ENCODE measurements at regions not wholly inside any gene's neighbourhood (a gene's known extent, or its start where the extent isn't known, plus 50 kb on each side); places are given as distances from the start of the nearest gene placed in this dataset.
A peak's percentile ranks its signal among the peaks of the same experiment; 100 is the strongest.

DNA sequence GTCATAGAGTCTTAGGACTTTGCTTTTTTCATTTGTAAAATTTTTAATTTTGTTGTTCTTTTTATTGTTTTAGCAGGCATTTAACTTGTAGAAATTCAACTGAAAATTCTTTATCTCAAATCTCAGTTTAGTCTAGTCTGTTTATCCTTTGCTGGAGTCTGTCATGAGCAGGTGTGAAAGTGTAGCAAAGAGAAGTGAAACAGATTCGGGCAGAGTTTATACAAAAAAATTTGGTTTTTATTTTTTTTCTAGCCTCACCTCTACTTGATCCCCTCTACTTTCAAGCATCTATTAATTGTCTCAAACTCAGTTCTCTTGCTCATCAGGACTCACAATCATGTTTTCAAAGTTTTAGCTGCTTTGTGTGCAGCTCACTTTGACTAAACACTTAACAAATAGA, 655.2 kb downstream of the HDGFL1 start:
- no TSS peak for BruUV-seq (replicated peaks)
- Histone ChIP-seq H3K36me3 (ENCODE audit: low read depth) (no peaks in the 10 kb centered on the region), H3K4me2 (no peak overlapping the region), H3K9me3 (ENCODE audit: insufficient read depth, low read depth) (no peaks in the 10 kb centered on the region; the same call in 1 of the 2 replicates), H3K4me1 (replicated peaks; ENCODE audit: insufficient read depth) (no peaks in the 10 kb centered on the region), H2AFZ (no peak overlapping the region), H3F3A (ENCODE audit: insufficient read depth, low read depth) (no peaks in the 10 kb centered on the region), H3K9me2 (ENCODE audit: insufficient read depth) (no peaks in the 10 kb centered on the region), H4K20me1 (ENCODE audit: insufficient read depth) (no peaks in the 10 kb centered on the region), H3K27ac (no peak overlapping the region), H3K27me3 (ENCODE audit: insufficient read depth, low read depth) (no peaks in the 10 kb centered on the region), H3K4me3 (no peak overlapping the region), H3K79me2 (ENCODE audit: low read depth) (no peaks in the 10 kb centered on the region)
- intact Hi-C loops (cut with micrococcal nuclease; ENCODE audit: unreplicated experiment), result no loop called here
- ChIA-PET CTCF (no interaction called here), POLR2A (ENCODE audit: unreplicated experiment) (no interaction called here)
- no peak for DNase-seq
- TF ChIP-seq, protein P1, sequence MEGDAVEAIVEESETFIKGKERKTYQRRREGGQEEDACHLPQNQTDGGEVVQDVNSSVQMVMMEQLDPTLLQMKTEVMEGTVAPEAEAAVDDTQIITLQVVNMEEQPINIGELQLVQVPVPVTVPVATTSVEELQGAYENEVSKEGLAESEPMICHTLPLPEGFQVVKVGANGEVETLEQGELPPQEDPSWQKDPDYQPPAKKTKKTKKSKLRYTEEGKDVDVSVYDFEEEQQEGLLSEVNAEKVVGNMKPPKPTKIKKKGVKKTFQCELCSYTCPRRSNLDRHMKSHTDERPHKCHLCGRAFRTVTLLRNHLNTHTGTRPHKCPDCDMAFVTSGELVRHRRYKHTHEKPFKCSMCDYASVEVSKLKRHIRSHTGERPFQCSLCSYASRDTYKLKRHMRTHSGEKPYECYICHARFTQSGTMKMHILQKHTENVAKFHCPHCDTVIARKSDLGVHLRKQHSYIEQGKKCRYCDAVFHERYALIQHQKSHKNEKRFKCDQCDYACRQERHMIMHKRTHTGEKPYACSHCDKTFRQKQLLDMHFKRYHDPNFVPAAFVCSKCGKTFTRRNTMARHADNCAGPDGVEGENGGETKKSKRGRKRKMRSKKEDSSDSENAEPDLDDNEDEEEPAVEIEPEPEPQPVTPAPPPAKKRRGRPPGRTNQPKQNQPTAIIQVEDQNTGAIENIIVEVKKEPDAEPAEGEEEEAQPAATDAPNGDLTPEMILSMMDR (conservative IDR thresholded peaks at IDR 0.05), result no peak
- no peak for TF ChIP-seq EZH2 (IDR thresholded peaks at IDR 0.05; ENCODE audit: low read depth)

DNA sequence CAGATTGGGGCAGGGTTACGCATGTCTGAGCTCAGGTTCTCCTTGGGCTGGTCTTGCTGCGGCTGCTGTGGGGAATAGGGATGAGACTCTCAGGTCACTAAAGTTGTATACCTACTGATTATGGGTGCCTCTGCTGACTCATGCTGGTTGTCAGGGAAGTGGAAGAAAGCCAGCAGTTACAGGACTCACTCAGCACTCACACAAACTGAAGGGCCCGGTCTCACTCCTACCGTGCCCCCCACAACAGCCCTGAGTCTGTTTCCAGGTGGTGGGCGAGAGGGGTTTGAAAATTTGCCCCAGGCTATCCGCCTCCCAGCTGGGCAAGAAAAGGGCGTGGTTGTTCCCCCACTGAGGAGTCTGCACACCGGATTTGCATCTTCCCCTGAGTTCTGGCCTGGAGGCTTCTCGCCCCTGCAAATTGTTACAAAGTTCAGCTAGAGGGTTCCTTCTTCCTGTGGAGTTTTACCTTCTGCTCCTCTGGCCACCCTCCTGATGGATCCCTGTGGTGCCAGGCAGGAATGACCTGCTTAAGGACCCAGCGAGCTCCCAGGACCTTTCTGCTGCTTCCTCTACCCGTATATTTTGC, 659.2 kb downstream of the HDGFL1 start:
- CTCF ChIA-PET, result no interaction called here
- H2AFZ ChIP-seq, result peak overlapping the region; percentile 74
- no peaks in the 10 kb centered on the region for H3K27me3 ChIP-seq (ENCODE audit: insufficient read depth, low read depth)
- H3K4me3 ChIP-seq, result peak overlapping the region; percentile 53; the same call in 1 of the 2 replicates
- peak; percentile 48 to 53 for DNase-seq
- TSS peak; percentile 76 for BruUV-seq (replicated peaks)
- POLR2A ChIA-PET (ENCODE audit: unreplicated experiment), result interaction anchor here (0.5 kb wide), 1 partner anchor 828 kb away, joined by 12 read pairs; no protein-coding TSS in a partner anchor
- peak overlapping the region; percentile 59 for H3K27ac ChIP-seq
- no peak for TF ChIP-seq EZH2 (IDR thresholded peaks at IDR 0.05; ENCODE audit: low read depth)
- no peaks in the 10 kb centered on the region for H3K4me1 ChIP-seq (replicated peaks; ENCODE audit: insufficient read depth)
- H4K20me1 ChIP-seq (ENCODE audit: insufficient read depth), result no peaks in the 10 kb centered on the region
- no peaks in the 10 kb centered on the region for H3K9me3 ChIP-seq (ENCODE audit: insufficient read depth, low read depth)
- H3K4me2 ChIP-seq, result peak overlapping the region; percentile 74
- no peaks in the 10 kb centered on the region for H3F3A ChIP-seq (ENCODE audit: insufficient read depth, low read depth)
- no peaks in the 10 kb centered on the region for H3K9me2 ChIP-seq (ENCODE audit: insufficient read depth)
- intact Hi-C loops (cut with micrococcal nuclease; ENCODE audit: unreplicated experiment), result no loop called here
- H3K79me2 ChIP-seq (ENCODE audit: low read depth), result no peaks in the 10 kb centered on the region
- no peaks in the 10 kb centered on the region for H3K36me3 ChIP-seq (ENCODE audit: low read depth)

DNA sequence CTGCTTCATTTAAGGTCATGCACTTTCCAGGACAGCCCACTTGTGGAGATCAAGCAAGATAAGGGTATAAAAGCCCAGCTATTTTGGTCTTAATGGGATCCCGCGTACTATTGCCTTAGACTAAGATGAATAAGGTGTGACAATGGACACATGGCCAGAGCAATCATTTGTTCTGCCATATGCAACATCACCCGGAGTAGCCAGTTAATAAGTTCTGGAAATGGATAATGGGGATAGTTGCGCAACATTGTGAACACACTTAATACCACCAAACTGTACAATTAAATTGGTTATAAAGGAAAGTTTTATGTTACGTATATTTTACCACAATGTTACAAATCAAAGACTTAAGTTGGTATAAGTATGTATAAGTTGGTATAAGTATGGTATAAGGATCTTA, 674.5 kb downstream of the HDGFL1 start:
- no peaks in the 10 kb centered on the region for H4K20me1 ChIP-seq (ENCODE audit: insufficient read depth)
- H3K27ac ChIP-seq, result no peak overlapping the region
- no peaks in the 10 kb centered on the region for H3F3A ChIP-seq (ENCODE audit: insufficient read depth, low read depth)
- H3K4me2 ChIP-seq, result no peak overlapping the region
- intact Hi-C loops (cut with micrococcal nuclease; ENCODE audit: unreplicated experiment), result no loop called here
- no peak overlapping the region for H3K4me3 ChIP-seq
- POLR2A ChIA-PET (ENCODE audit: unreplicated experiment), result no interaction called here
- H3K9me2 ChIP-seq (ENCODE audit: insufficient read depth), result no peaks in the 10 kb centered on the region
- TF ChIP-seq, protein P1 (conservative IDR thresholded peaks at IDR 0.05), result no peak
- TF ChIP-seq EZH2 (IDR thresholded peaks at IDR 0.05; ENCODE audit: low read depth), result no peak
- DNase-seq, result no peak
- peaks cover 8% of the 10 kb centered on the region; the same call in 1 of the 2 replicates for H3K9me3 ChIP-seq (ENCODE audit: insufficient read depth, low read depth)
- CTCF ChIA-PET, result no interaction called here
- no peaks in the 10 kb centered on the region for H3K4me1 ChIP-seq (replicated peaks; ENCODE audit: insufficient read depth)
- H3K79me2 ChIP-seq (ENCODE audit: low read depth), result no peaks in the 10 kb centered on the region
- no TSS peak for BruUV-seq (replicated peaks)
- H3K27me3 ChIP-seq (ENCODE audit: insufficient read depth, low read depth), result no peaks in the 10 kb centered on the region
- no peak overlapping the region for H2AFZ ChIP-seq
- no peaks in the 10 kb centered on the region for H3K36me3 ChIP-seq (ENCODE audit: low read depth)

DNA sequence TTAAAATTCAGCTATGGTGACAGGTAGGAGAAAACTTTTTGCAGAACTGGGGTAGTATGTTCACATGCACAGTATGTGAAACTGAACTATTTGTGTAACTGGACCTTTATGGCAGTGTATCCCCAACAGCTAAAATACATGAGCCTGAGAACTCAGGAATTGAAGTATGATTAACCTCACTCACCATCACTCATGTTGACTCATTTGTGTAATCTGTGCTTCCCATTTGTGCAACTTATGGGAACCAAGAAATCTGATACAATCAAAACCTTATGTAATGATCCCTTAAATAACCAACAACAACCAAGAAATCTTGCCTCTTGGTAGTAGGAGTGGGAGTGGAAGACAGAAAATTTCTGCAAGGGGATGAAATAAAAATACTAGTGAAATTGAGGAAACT, 674.9 kb downstream of the HDGFL1 start:
- Histone ChIP-seq H3K4me1 (replicated peaks; ENCODE audit: insufficient read depth) (no peaks in the 10 kb centered on the region), H3K27ac (no peak overlapping the region), H3F3A (ENCODE audit: insufficient read depth, low read depth) (no peaks in the 10 kb centered on the region), H3K9me2 (ENCODE audit: insufficient read depth) (no peaks in the 10 kb centered on the region), H3K27me3 (ENCODE audit: insufficient read depth, low read depth) (no peaks in the 10 kb centered on the region), H3K4me2 (no peak overlapping the region), H3K4me3 (no peak overlapping the region), H2AFZ (no peak overlapping the region), H3K9me3 (ENCODE audit: insufficient read depth, low read depth) (peaks cover 8% of the 10 kb centered on the region; the same call in 1 of the 2 replicates), H3K79me2 (ENCODE audit: low read depth) (no peaks in the 10 kb centered on the region), H4K20me1 (ENCODE audit: insufficient read depth) (no peaks in the 10 kb centered on the region), H3K36me3 (ENCODE audit: low read depth) (no peaks in the 10 kb centered on the region)
- DNase-seq, result no peak
- POLR2A ChIA-PET (ENCODE audit: unreplicated experiment), result no interaction called here
- intact Hi-C loops (cut with micrococcal nuclease; ENCODE audit: unreplicated experiment), result no loop called here
- CTCF ChIA-PET, result no interaction called here
- BruUV-seq (replicated peaks), result no TSS peak
- no peak for TF ChIP-seq EZH2 (IDR thresholded peaks at IDR 0.05; ENCODE audit: low read depth)
- TF ChIP-seq, protein P1 (conservative IDR thresholded peaks at IDR 0.05), result no peak
